Endothelial cell (in vitro differentiated cells): ENCODE measurements at regions not wholly inside any gene's neighbourhood (a gene's known extent, or its start where the extent isn't known, plus 50 kb on each side); places are given as distances from the start of the nearest gene placed in this dataset.

Source experiments
- DNase-seq: peaks from one replicate; pipeline ENCODE4 v3.0.0; 2021; ENCODE audit warnings: low spot score
- H3K27ac Mint-ChIP-seq: one replicate; pipeline ENCODE4 v1.8.0; 2021; ENCODE audit warnings: mixed read lengths, inconsistent platforms; ENCODE audit not compliant: unreplicated experiment
- H3K27me3 Mint-ChIP-seq: one replicate; pipeline ENCODE4 v1.8.0; 2021; ENCODE audit warnings: mild to moderate bottlenecking, moderate library complexity, mixed read lengths, inconsistent platforms; ENCODE audit not compliant: unreplicated experiment
- H3K36me3 Mint-ChIP-seq: one replicate; pipeline ENCODE4 v1.8.0; 2021; ENCODE audit warnings: mild to moderate bottlenecking, low read depth, mixed read lengths, inconsistent platforms; ENCODE audit not compliant: unreplicated experiment
- H3K4me1 Mint-ChIP-seq: one replicate; pipeline ENCODE4 v1.8.0; 2021; ENCODE audit warnings: mild to moderate bottlenecking, mixed read lengths, inconsistent platforms; ENCODE audit not compliant: unreplicated experiment
- H3K4me3 Mint-ChIP-seq: one replicate; pipeline ENCODE4 v1.8.0; 2021; ENCODE audit warnings: mild to moderate bottlenecking, mixed read lengths, inconsistent platforms; ENCODE audit not compliant: unreplicated experiment
- H3K9me3 Mint-ChIP-seq: one replicate; pipeline ENCODE4 v1.8.0; 2021; ENCODE audit warnings: mixed read lengths, inconsistent platforms; ENCODE audit not compliant: unreplicated experiment
- CTCF ChIP-seq: fragments of 200-600 bp; sonication (generic); IDR thresholded peaks from one replicate; pipeline ENCODE4 v1.5.0; 2021; ENCODE audit warnings: antibody characterized with exemption; ENCODE audit not compliant: unreplicated experiment

- no peaks in the 10 kb centered on the region for H3K9me3 Mint-ChIP-seq
- H3K4me1 Mint-ChIP-seq = peaks cover 24% of the 10 kb centered on the region
- H3K27me3 Mint-ChIP-seq = no peaks in the 10 kb centered on the region
- TF ChIP-seq CTCF = no peak
- no peak overlapping the region for H3K27ac Mint-ChIP-seq
- no peak overlapping the region for H3K4me3 Mint-ChIP-seq
- no peak for DNase-seq
- no peaks in the 10 kb centered on the region for H3K36me3 Mint-ChIP-seq
Measured at GRCh38 chr3:74053970-74054516, 429.3 kb upstream of the PDZRN3 start.

GRCh38 chr3:74049444-74049843 lies 424.7 kb upstream of the PDZRN3 start:
- no peaks in the 10 kb centered on the region for H3K36me3 Mint-ChIP-seq
- TF ChIP-seq CTCF = no peak

GRCh38 chr3:74048699-74049098 lies 424.0 kb upstream of the PDZRN3 start:
- Mint-ChIP-seq H3K9me3 (no peaks in the 10 kb centered on the region), H3K36me3 (no peaks in the 10 kb centered on the region), H3K27ac (no peak overlapping the region), H3K27me3 (no peaks in the 10 kb centered on the region), H3K4me1 (peaks cover 20% of the 10 kb centered on the region), H3K4me3 (no peak overlapping the region)
- no peak for TF ChIP-seq CTCF
- no peak for DNase-seq

More at GRCh38 chr3:74049444-74049843, 424.7 kb upstream of the PDZRN3 start:
- no peaks in the 10 kb centered on the region for H3K27me3 Mint-ChIP-seq
- peaks cover 20% of the 10 kb centered on the region for H3K4me1 Mint-ChIP-seq
- H3K9me3 Mint-ChIP-seq = no peaks in the 10 kb centered on the region
- DNase-seq = no peak
- H3K4me3 Mint-ChIP-seq = no peak overlapping the region
- H3K27ac Mint-ChIP-seq = no peak overlapping the region

GRCh38 chr3:74045000-74045399 lies 420.3 kb upstream of the PDZRN3 start:
- H3K36me3 Mint-ChIP-seq = no peaks in the 10 kb centered on the region
- H3K27ac Mint-ChIP-seq = no peak overlapping the region
- H3K4me1 Mint-ChIP-seq = no peaks in the 10 kb centered on the region
- TF ChIP-seq CTCF = no peak
- H3K27me3 Mint-ChIP-seq = no peaks in the 10 kb centered on the region
- no peaks in the 10 kb centered on the region for H3K9me3 Mint-ChIP-seq
- no peak for DNase-seq
- no peak overlapping the region for H3K4me3 Mint-ChIP-seq

- H3K27ac Mint-ChIP-seq = no peak overlapping the region
- H3K9me3 Mint-ChIP-seq = no peaks in the 10 kb centered on the region
- TF ChIP-seq CTCF = no peak
- no peak for DNase-seq
- H3K4me1 Mint-ChIP-seq = no peaks in the 10 kb centered on the region
- H3K27me3 Mint-ChIP-seq = no peaks in the 10 kb centered on the region
- no peaks in the 10 kb centered on the region for H3K36me3 Mint-ChIP-seq
- H3K4me3 Mint-ChIP-seq = no peak overlapping the region
Measured at GRCh38 chr3:74041068-74041675, 416.4 kb upstream of the PDZRN3 start.
